Activated CD4-positive, CD25-positive, alpha-beta regulatory T cell treated with anti-CD3 and anti-CD28 coated beads, Interleukin-2, amount 50 U/mL, for 24 hours (primary cell): ENCODE measurements at regions not wholly inside any gene's neighbourhood (a gene's known extent, or its start where the extent isn't known, plus 50 kb on each side); places are given as distances from the start of the nearest gene placed in this dataset.

Source experiments
- ATAC-seq, 2 donors: fragments of 150-1000 bp; cut with Tn5 transposase; one replicate each; pipeline ENCODE4 v1.10.0; 2021; ENCODE audit warnings: mild to moderate bottlenecking in 1 of 2, moderate library complexity in 1 of 2

GRCh38 chr2:66721776-66722175, 286.9 kb downstream of the MEIS1 start:
- no peak for ATAC-seq

- no peak for ATAC-seq
Measured at GRCh38 chr2:66724241-66724640, 289.3 kb downstream of the MEIS1 start.

GRCh38 chr2:66729416-66730330, 294.7 kb downstream of the MEIS1 start:
- no peak for ATAC-seq

GRCh38 chr2:66730441-66730840, 295.5 kb downstream of the MEIS1 start:
- no peak for ATAC-seq

- ATAC-seq: no peak
Measured at GRCh38 chr2:66733364-66733999, 298.6 kb downstream of the MEIS1 start.

GRCh38 chr2:66748939-66749338, 314.0 kb downstream of the MEIS1 start:
- ATAC-seq: no peak

GRCh38 chr2:66749566-66749965, 314.6 kb downstream of the MEIS1 start:
- ATAC-seq: no peak

GRCh38 chr2:66753257-66753656, 318.3 kb downstream of the MEIS1 start:
- ATAC-seq: no peak

GRCh38 chr2:66753660-66754059, 318.7 kb downstream of the MEIS1 start:
- ATAC-seq: no peak

GRCh38 chr2:66755974-66756373, 321.0 kb downstream of the MEIS1 start:
- ATAC-seq: no peak

GRCh38 chr2:66761826-66762225, 326.9 kb downstream of the MEIS1 start:
- ATAC-seq: no peak

GRCh38 chr2:66762761-66763160, 327.8 kb downstream of the MEIS1 start:
- no peak for ATAC-seq

GRCh38 chr2:66766582-66766981, 331.7 kb downstream of the MEIS1 start:
- ATAC-seq: no peak

- no peak for ATAC-seq
Measured at GRCh38 chr2:66771359-66771976, 336.5 kb downstream of the MEIS1 start.

GRCh38 chr2:66772618-66773017, 337.7 kb downstream of the MEIS1 start:
- ATAC-seq: no peak

- no peak for ATAC-seq
Measured at GRCh38 chr2:66775730-66776422, 341.0 kb downstream of the MEIS1 start.

- no peak for ATAC-seq
Measured at GRCh38 chr2:66781804-66782203, 346.9 kb downstream of the MEIS1 start.

GRCh38 chr2:66782780-66783361, 347.9 kb downstream of the MEIS1 start:
- no peak for ATAC-seq

- no peak for ATAC-seq
Measured at GRCh38 chr2:66789741-66790140, 354.8 kb downstream of the MEIS1 start.

GRCh38 chr2:66790651-66791181, 355.8 kb downstream of the MEIS1 start:
- no peak for ATAC-seq

GRCh38 chr2:66794070-66794469, 359.1 kb downstream of the MEIS1 start:
- no peak for ATAC-seq

- ATAC-seq: no peak
Measured at GRCh38 chr2:66794551-66794950, 359.6 kb downstream of the MEIS1 start.
